ENCODE measurements at regions not wholly inside any gene's neighbourhood (a gene's known extent, or its start where the extent isn't known, plus 50 kb on each side); places are given as distances from the start of the nearest gene placed in this dataset.
"Not testable (repeated sequence)": the region's sequence is repeated elsewhere in the genome, so short reads cannot be mapped to it uniquely, and the experiment has no call there.

DNA sequence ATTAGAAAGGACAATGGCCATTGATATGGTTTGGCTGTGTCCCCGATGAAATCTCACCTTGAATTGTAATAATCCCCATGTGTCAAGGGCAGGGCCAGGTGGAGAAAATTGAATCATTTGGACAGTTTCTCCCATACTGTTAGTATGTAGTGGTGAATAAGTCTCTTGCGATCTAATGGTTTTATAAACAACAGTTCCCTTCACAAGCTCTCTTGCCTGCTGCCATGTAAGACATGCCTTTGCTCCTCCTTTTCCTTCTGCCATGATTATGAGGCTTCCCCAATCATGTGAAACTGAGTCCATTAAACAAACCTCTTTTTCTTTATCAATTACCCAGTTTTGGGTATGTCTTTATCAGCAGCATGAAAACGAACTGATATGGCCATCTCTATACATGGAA is 302.7 kb downstream of the SFMBT2 start:
- DNase-seq, result no peak

DNA sequence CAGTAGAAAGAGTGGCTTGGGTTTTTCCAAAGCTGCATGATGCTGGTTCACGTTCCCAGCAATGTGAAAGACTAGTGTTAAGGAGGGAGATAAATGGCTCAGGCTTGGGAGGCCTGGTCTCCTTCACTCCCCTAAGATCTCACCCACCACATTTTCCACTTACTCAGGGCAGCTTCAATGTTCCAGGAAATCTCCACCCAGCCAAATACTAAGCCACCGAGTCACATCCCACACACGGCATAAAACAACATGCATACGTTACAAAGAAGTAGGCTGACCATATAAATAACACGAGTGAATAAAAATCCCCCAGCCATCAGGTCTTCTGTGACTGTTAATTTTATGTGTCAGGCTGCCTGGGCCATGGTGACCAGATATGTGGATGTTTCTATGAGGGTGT is 303.5 kb downstream of the SFMBT2 start:
- DNase-seq, result no peak

DNA sequence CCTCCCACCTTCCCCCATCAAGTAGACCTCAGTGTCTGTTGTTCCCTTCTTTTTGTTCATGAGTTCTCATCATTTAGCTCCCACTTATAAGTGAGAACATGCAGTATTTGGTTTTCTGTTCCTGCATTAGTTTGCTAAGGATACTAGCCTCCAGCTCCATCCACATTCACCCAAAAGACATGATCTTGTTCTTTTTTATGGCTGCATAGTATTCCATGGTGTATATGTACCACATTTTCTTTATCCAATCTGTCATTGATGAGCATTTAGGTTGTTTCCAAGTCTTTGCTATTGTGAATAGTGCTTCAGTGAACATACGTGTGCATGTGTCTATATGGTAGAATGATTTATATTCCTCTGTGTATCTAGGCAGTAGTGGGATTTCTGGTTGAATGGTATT is 306.5 kb downstream of the SFMBT2 start:
- DNase-seq, result not testable (repeated sequence)

DNA sequence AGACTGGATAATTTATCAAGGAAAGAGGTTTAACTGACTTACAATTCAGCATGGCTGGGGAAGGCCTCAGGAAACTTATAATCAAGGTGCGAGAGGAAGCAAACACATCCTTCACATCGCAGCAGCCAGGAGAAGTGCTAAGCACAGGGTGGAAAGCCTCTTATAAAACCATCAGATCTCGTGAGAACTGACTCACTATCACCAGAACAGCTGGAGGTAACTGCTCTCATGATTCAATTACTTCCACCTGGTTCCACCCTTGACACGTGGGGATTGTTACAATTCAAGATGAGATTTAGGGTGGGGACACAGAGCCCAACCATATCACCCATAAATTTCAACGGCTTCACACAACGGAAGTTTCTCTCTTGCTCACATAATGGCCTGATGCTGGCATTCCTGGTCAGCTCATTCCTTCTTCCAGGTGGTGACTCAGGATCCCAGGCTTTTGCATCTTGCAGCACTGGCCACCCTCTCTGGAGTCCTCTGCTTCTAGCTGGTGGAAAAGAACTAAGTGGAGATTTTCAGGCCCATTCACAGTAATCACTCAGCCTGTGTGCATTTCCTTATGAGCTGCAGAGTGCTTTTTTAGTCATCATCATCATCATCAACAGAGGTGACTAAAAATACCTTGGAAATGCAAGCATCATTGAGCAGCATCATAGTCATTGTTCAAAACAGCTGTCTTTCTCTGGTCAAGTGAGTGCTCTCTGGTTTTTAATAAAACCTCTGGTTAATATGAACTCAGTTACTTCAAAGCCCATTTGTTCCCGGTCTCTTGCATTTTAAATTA is 308.1 kb downstream of the SFMBT2 start:
- DNase-seq, result no peak

DNA sequence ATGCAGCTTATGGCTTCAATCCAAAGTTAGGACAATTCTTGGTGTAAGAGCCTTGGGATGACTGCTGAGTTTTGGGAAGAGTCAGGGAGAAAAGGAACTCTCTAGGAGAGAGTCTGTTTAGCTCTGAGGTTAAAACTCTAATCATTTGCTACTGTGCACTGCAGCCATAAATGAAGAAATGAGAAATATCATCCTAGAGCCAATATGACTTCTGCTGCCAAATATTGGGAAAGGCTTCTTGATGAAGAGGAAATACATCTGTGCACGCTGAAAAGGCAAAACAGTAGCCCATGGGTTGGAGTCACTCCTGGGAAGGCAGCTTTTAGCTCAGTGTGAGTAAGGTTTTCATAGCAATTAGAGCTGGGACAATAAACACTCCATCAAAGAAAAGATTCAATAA is 308.8 kb downstream of the SFMBT2 start:
- DNase-seq, result no peak

DNA sequence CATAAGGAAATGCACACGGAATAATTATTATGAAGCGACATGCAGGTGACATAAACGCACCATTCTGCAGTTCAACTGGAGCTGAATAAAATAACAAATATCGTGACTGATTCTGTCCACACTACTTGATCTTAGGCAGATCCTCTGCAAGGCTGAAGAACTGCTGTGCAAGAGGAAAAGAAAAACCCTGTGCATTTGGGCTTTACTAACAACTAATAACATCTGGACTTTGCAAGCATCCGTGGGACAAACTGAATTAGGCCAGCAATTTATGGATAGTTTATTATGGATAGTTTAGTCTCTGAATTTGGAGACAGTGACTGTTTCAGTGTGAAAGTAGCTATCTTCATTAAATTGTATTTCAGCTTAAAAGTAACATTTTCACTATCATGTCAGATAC is 309.4 kb downstream of the SFMBT2 start:
- no peak for DNase-seq

DNA sequence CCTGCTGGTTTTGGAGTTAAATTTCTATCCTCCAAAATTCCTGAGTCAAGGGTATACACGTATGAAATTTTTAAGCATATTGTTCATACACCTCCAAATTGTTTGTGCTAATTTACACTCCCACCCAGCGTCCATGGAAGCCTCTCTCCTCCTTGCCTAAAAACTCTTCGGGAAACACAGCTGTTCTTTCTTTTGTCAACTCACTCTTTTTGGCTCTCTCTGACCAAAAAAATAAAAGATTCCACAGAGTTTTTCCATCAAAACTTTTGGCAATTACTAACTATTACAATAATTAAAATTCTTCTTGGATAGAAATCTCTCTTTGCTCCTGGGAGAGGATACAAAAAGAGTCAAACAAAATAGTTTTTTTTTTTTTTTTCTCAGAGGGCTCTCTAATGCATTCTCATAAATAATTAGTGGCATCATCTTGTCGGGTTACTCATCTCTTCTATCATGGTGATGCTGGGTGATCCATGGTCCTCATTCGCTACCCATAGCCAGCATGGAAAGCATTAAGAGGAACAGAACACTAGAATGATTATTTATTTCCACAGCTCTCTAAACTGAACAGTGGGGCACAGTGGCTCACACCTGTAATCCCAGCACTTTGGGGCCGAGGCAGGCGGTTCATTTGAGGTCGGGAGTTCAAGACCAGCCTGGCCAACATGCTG is 310.7 kb downstream of the SFMBT2 start:
- no peak for DNase-seq

DNA sequence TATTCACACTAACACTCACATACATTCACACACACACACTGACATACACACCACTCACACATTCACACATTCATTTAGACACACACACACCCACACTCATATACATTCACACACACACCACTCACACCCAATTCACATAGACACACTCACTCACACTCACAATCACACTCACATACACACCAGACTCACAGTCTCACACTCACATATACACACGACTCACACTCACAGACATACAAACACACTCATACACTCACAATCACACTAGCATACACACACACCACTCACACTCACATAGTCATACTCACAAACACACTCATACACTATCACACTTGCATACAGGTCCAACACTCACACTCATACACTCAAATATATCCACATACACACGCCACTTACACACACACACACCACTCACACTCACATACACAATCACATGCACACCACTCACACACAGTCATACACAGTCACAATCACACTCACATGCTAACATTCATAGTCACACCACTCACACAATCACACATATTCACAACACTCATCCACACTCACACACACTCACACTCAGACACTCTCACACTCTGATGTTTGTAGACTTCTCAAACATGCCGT is 312.6 kb downstream of the SFMBT2 start:
- no peak for DNase-seq

DNA sequence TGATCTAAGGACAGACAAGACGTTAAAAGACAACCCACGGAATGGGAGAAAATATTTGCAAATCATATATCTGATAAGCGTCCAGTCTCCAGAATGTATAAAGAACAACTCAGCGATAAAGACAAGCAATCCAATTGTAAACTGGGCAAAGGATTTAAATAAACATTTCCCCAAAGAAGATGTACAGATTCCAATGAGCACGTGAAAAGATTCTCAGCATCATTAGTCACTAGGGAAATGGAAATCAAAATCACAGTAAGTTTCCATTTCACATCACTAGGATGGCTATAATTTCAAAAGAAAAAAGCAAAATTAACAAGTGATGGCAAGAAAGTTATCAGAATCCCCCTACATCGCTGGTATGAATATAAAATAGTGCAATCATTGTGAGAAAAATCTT is 316.1 kb downstream of the SFMBT2 start:
- no peak for DNase-seq

DNA sequence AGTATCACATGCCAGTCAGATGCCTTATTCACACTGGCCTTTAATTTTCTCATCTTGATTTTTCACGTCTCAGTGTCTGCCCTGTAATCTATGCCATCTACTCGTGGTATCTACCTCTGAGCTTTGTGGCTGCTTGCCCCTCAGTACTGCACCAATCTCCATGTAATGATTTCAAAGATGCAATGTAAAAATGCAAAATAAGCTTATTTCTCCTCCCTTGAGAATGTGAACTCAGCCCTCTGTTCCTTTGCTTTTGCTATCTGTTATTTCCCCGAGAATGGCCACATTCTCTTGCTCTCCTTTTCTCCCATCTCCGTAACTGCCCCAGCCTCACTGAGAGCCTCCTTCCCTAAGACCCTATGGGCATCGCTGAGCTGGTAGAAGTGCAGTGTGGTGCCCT is 317.5 kb downstream of the SFMBT2 start:
- no peak for DNase-seq

DNA sequence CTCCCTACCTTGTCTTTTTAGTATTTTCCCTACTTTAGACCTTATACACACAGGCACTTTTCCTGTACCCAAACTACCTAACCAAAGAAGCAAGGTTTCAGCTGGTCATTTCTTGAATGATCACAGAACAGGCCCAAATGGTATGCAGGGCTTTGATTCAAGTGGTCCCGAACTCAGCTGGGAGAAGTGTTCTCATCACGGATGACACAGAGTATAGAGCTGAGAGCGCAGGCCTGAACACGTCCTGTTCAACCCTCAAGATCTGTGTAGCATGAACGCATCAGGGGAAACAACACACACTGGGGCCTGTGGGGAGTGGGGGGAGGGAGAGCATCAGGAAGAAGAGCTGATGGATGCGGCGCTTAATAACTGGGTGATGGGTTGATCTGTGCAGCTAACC is 318.2 kb downstream of the SFMBT2 start:
- no peak for DNase-seq

DNA sequence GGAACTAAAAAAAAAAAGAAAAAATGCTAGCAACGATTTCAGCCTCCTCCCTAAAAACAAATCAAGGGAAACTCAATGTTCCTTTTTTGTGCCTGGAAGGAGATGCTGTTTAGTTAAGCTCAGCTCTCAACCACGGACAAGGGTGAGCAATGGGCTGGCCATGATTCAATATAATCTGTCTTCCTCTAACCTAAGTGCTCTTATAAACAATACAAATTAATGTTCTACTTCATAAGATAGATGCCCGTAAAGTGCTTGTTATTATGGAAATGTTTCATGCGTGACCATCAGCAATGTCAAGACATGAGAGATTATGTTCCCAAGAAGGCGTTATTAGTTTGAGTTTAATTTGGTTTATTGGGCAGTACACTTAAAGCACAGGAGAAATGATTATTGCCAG is 320.3 kb downstream of the SFMBT2 start:
- DNase-seq, result no peak

DNA sequence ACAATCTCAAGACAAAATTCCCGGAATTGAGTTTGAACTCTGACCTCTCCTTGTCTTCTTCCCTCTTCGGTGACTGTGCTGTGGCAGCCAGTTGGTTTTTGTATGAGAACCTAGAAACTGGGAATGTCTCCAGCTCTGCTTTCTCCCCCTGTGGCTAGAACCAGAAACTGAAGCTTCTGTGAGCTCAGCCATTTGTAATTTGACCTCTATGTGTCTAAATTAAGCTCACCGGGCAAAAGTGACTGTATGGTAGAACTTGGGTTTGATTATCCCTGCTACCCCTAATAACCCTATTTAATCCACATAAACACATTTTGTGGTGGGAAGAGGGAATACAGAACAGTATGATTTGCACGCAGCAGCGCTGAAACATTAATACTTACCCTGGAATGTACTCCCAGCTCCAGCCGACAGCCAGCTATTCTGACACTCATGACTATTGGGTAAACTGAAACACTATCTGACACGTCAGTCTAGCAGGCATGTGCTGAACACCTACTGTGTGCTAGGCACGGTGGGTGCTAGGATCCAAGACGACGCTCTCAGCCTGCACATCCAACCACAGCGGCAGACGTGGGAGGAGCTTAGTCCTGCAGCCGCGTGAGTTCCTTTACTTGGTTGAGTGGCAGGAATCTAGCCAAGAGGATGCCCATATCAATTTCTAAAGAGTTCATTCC is 324.8 kb downstream of the SFMBT2 start:
- no peak for DNase-seq

DNA sequence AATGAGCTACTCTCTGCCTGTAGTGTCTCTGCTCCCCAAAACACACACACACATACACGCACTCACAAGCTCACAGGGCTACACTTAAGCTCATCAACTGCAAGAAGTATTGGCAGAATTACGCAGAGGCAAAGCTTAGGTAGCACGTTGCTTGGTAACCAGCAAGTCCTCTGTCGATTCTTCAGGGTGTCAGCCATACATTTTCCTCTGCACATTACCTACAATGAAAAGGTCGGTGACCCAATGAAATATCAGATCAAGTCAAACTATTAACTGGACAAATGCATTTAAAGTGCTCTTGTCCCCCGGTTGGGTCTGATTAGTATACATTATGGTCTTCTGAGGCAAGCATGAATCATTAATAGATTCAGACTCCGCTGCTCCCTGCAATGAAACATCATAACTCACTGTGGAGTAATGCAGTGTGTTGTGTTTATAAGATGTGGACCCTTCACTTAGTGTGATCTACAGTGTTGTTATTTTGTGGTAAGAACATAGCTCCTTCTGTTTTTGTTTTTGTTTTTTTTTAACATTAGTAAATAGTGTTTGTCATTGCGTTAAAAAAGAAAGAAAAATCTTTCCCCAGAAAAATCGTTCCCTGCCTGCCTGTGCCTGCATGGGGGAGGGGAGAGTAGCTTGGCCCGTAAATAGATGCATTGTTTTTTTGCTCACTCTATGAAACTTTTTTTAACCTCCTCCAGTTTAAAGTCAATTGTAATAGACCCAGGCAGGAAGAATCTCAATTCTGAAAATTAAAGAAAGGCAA is 325.5 kb downstream of the SFMBT2 start:
- no peak for DNase-seq

DNA sequence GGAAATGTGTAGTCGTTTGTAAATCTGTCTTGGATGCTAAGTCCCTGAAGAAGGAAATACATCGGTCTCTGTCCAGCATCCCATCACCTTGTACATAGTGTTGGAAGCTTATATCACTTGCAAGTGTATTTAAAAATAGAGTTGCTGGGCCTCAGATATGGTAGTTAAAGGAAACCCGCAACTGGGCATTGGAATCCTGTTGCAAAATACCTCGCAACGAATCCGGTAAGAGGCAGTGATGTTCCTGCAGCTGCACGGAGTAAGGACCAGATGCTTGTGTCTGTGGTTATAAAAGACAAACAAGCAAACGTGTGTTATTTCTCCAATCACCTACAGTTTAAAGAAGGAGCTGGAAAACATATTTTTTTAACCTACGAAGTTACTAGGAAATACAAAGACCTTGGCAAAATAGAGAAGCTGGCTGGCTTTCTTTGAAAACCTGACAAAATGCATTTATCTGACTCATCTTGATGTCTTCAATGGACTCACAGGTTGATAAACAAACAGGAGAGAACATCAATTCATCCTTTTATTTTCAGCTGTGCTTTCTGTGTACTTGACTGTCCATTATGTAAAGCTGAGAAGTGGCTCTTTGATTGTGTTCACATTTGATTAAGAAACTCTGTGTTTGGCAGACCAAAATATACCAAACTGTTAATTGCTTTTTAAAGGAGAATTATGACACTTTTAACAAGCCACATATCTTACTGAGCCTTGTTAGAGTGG is 326.4 kb downstream of the SFMBT2 start:
- no peak for DNase-seq

DNA sequence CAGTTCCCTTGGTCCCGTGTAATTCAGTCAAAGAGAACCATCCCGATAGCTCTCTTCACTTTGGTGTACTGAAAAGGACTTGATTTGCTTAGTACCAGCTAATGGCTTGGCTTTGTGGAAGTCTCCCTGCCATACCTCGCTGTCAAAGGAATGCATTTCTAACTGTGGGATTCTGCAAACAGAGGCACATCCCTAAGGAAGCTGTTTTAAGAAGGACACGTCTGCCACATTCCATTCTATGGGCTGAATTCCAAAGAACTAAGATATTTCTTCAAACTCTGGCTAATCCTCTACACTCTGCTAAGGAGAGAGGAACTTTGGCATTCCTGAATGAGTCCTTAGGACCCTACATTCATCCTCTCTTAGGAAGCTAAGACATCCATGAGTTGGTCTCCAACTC is 327.9 kb downstream of the SFMBT2 start:
- DNase-seq, result no peak

DNA sequence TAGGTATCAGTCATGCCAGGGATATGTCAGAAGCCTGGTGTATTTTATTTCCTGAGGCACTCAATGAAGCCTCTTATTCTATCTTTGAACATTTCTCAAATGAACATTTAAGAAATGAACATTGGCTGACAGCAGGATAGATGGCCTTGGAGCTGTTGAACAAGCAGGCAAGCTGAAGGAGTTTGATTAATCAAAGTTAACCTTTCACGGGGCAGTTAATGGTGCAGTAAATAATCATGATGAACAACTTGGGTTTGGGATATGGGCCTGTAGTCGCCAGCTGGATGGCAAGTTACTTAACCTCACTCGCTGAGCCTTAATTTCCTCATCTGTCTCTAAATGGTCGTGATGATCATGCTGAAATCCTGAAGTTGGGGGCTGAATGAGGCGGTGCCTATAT is 333.0 kb downstream of the SFMBT2 start:
- no peak for DNase-seq

DNA sequence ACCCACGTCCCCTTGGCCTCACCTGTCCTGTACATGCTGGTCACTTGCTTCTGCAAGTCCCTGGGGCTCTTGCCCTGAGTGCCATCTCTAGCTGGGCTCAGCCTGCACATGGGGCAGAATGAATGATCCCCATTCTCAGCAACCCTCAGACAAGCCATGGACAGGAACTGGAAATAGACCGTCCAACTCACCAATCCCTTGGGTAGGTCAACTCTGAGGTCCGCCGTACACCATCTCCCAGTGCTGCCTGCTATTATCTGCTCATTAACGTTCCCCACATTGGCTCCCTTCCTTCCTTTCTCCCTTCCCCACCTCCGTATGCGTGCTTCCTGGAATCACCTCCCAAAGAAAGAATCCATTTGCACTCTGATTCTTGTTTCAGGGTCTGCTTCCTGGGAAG is 335.0 kb downstream of the SFMBT2 start:
- DNase-seq, result no peak

DNA sequence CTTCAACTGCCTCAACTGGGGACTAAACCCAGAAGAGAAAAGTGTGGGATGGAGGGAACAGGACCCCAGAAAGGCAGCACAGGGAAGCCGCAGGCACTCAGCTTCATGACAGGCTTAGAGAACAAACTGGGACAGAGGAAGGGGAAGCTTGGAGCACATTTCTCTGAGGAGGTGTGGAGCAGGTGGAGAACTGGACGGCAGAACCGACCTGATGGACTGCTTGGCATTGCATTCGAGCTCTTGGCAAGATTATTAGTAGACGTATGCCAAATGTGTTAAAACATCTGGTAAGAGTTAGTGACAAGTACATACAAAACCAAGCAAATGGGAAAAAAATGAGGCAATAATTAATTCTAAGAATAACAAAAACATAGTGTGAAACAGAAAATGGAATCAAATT is 335.7 kb downstream of the SFMBT2 start:
- no peak for DNase-seq

DNA sequence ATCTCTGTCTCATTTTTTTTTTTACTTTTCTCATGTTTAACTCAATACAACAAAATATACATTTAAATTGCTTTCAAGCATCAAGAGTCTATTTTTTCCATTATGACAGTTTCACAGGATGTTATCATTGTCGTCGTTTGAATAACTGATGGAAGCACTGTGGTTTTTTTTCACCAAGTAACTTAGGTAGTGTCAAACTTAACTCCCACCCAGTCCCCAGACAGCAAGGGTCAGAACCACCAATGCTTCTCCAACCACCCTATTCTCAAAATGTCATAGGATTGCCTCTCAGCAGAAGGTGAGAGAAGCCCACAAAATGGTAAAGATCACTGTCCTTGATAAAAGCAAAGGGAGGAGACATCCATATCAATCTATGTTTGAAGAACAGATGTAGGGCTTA is 339.4 kb downstream of the SFMBT2 start:
- DNase-seq, result no peak

DNA sequence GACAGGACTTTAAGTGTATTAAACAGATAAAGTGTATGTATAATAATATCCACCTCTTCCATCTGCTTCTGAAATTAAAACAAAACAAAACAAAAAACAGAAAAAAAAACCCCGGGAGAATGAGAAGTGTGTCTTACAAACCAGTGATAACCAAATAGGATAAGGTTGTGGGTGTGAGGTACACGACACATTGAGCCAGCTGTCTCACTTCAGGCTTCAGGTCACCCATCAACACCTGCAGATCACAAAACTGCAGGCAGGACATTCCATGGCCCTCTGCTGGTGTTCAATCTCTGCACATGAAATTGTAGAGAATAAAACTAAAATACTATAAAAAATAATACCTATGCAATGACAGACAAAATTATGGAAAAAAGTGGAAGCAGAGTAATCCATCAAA is 339.9 kb downstream of the SFMBT2 start:
- no peak for DNase-seq

DNA sequence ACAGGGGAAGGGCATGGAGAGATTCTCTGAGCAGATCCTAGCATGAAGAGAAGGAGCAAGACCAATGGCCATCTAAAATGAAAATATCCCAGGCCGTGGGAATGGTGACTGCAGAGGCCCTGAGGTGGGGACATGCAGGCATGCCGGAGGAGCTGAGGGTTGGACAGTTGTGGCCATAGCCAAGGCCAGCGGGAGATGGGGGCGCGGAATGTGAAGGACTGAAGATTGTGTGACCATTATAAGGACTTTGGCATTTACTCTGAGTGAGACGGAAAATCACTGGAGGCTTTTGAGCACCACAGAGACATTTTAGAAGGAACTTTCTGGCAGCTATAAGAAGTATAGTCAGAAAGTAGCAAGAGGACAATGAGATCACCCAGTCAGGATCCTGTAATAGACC is 341.1 kb downstream of the SFMBT2 start:
- no peak for DNase-seq
